Type B pancreatic cell (in vitro differentiated cells): ENCODE measurements at regions not wholly inside any gene's neighbourhood (a gene's known extent, or its start where the extent isn't known, plus 50 kb on each side); places are given as distances from the start of the nearest gene placed in this dataset.

Experiments used
- DNase-seq: peaks from one replicate; pipeline ENCODE4 v3.0.0; 2021; ENCODE audit warnings: mixed read lengths; ENCODE audit not compliant: unreplicated experiment; ENCODE audit errors: extremely low spot score
- H3K27ac Mint-ChIP-seq: 2 replicates; pipeline ENCODE4 v1.8.0; 2021; ENCODE audit warnings: mild to moderate bottlenecking, mixed read lengths
- H3K27me3 Mint-ChIP-seq: 2 replicates; pipeline ENCODE4 v1.8.0; 2021; ENCODE audit warnings: mixed read lengths
- H3K36me3 Mint-ChIP-seq: 2 replicates; pipeline ENCODE4 v1.8.0; 2021; ENCODE audit warnings: mixed read lengths
- H3K4me1 Mint-ChIP-seq: one replicate; pipeline ENCODE4 v1.8.0; 2021; ENCODE audit warnings: mixed read lengths; ENCODE audit not compliant: unreplicated experiment
- H3K4me3 Mint-ChIP-seq: 2 replicates; pipeline ENCODE4 v1.8.0; 2021; ENCODE audit warnings: mild to moderate bottlenecking, mixed read lengths
- H3K9me3 Mint-ChIP-seq: 2 replicates; pipeline ENCODE4 v1.8.0; 2021; ENCODE audit warnings: mixed read lengths
- CTCF ChIP-seq: fragments of 200-600 bp; sonication (generic); conservative IDR thresholded peaks from 2 replicates; pipeline ENCODE4 v1.5.0; 2021; ENCODE audit warnings: antibody characterized with exemption, mild to moderate bottlenecking

GRCh38 chr5:165877475-165877874, 2372.1 kb downstream of the MAT2B start:
- no peak overlapping the region for H3K4me3 Mint-ChIP-seq
- no peak for DNase-seq
- H3K9me3 Mint-ChIP-seq = peaks cover 2% of the 10 kb centered on the region
- no peak overlapping the region for H3K27ac Mint-ChIP-seq
- TF ChIP-seq CTCF = no peak
- H3K4me1 Mint-ChIP-seq = no peaks in the 10 kb centered on the region
- no peaks in the 10 kb centered on the region for H3K27me3 Mint-ChIP-seq
- H3K36me3 Mint-ChIP-seq = no peaks in the 10 kb centered on the region

- no peaks in the 10 kb centered on the region for H3K27me3 Mint-ChIP-seq
- no peak for DNase-seq
- H3K27ac Mint-ChIP-seq = no peak overlapping the region
- peaks cover 6% of the 10 kb centered on the region for H3K9me3 Mint-ChIP-seq
- no peaks in the 10 kb centered on the region for H3K36me3 Mint-ChIP-seq
- H3K4me1 Mint-ChIP-seq = no peaks in the 10 kb centered on the region
- H3K4me3 Mint-ChIP-seq = no peak overlapping the region
- TF ChIP-seq CTCF = peak; percentile 14
Measured at GRCh38 chr5:165881259-165881658, 2375.8 kb downstream of the MAT2B start.

GRCh38 chr5:165882099-165882498, 2376.7 kb downstream of the MAT2B start:
- TF ChIP-seq CTCF = no peak
- no peak overlapping the region for H3K27ac Mint-ChIP-seq
- H3K9me3 Mint-ChIP-seq = peaks cover 6% of the 10 kb centered on the region
- H3K27me3 Mint-ChIP-seq = no peaks in the 10 kb centered on the region
- H3K4me1 Mint-ChIP-seq = no peaks in the 10 kb centered on the region
- no peak for DNase-seq
- no peaks in the 10 kb centered on the region for H3K36me3 Mint-ChIP-seq
- no peak overlapping the region for H3K4me3 Mint-ChIP-seq

GRCh38 chr5:165885623-165886350, 2380.4 kb downstream of the MAT2B start:
- Mint-ChIP-seq H3K4me1 (no peaks in the 10 kb centered on the region), H3K9me3 (peaks cover 6% of the 10 kb centered on the region), H3K27me3 (no peaks in the 10 kb centered on the region), H3K36me3 (no peaks in the 10 kb centered on the region), H3K27ac (no peak overlapping the region), H3K4me3 (no peak overlapping the region)
- TF ChIP-seq CTCF = no peak
- DNase-seq = no peak

DNA sequence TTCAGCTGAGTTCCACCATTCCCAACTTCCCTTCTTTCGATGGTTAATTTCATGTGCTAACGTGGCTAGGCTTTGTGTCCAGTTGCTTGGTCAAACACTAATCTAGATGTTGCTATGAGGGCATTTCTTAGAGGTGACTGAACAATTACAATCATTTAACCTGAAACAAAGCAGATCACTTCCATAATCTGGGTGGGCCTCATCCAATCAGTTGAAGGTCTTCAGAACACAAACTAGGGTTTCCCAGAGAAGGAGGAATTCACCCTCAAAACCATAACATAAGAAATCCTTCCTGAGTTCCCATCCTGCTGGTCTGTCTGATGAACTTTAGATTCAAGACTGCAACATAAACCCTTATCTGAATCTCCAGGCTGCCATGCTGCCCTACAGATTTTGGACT, 2381.7 kb downstream of the MAT2B start:
- Mint-ChIP-seq H3K9me3 (peaks cover 6% of the 10 kb centered on the region), H3K27ac (no peak overlapping the region), H3K36me3 (no peaks in the 10 kb centered on the region), H3K4me1 (no peaks in the 10 kb centered on the region), H3K4me3 (no peak overlapping the region), H3K27me3 (no peaks in the 10 kb centered on the region)
- no peak for DNase-seq
- TF ChIP-seq CTCF = no peak
